ENCODE measurements at regions not wholly inside any gene's neighbourhood (a gene's known extent, or its start where the extent isn't known, plus 50 kb on each side); places are given as distances from the start of the nearest gene placed in this dataset.

GRCh38 chr12:19965196-19966038, 402.9 kb upstream of the PDE3A start:
- TF ChIP-seq TCF12 (IDR thresholded peaks at IDR 0.05; ENCODE audit: low read depth) = no peak
- TF ChIP-seq ZBTB7A (IDR thresholded peaks at IDR 0.05; ENCODE audit: low read depth) = no peak
- TF ChIP-seq EGR1 (IDR thresholded peaks at IDR 0.05) = no peak
- no peak for TF ChIP-seq CREB1 (IDR thresholded peaks at IDR 0.05; ENCODE audit: low read depth)
- TF ChIP-seq TAF1 (IDR thresholded peaks at IDR 0.05; ENCODE audit: low read depth) = no peak
- no peak for TF ChIP-seq CEBPB (IDR thresholded peaks at IDR 0.05)
- no peak for TF ChIP-seq MAX (IDR thresholded peaks at IDR 0.05)
- no peak for TF ChIP-seq TEAD4 (IDR thresholded peaks at IDR 0.05)
- TF ChIP-seq USF1 (IDR thresholded peaks at IDR 0.05) = no peak
- TF ChIP-seq FOXM1 (IDR thresholded peaks at IDR 0.05; ENCODE audit: borderline replicate concordance, low read depth) = no peak
- no peak for TF ChIP-seq YY1 (IDR thresholded peaks at IDR 0.05; ENCODE audit: low read depth)
- TF ChIP-seq NFIC (IDR thresholded peaks at IDR 0.05) = no peak
- no peak for TF ChIP-seq RAD21 (IDR thresholded peaks at IDR 0.05; ENCODE audit: low read depth)
- no peak for TF ChIP-seq REST (IDR thresholded peaks at IDR 0.05; ENCODE audit: low read depth)
- TF ChIP-seq EP300 (IDR thresholded peaks at IDR 0.05; ENCODE audit: borderline replicate concordance) = no peak

- TF ChIP-seq REST (IDR thresholded peaks at IDR 0.05; ENCODE audit: low read depth) = no peak
- peak; percentile 30; the same call in 1 of the 2 replicates for TF ChIP-seq USF1 (IDR thresholded peaks at IDR 0.05)
These were observed 401.3 kb upstream of the PDE3A start for GRCh38 chr12:19967001-19967400.

- TF ChIP-seq REST (IDR thresholded peaks at IDR 0.05; ENCODE audit: low read depth) (no peak), EGR1 (IDR thresholded peaks at IDR 0.05) (no peak), RAD21 (IDR thresholded peaks at IDR 0.05; ENCODE audit: low read depth) (no peak), NFIC (IDR thresholded peaks at IDR 0.05) (0 out of 2 replicates have a peak, but pooled peaks have one; percentile 5)
These were observed 400.9 kb upstream of the PDE3A start for GRCh38 chr12:19967431-19967830.

- TF ChIP-seq FOXM1 (IDR thresholded peaks at IDR 0.05; ENCODE audit: borderline replicate concordance, low read depth) (no peak), RAD21 (IDR thresholded peaks at IDR 0.05; ENCODE audit: low read depth) (no peak), USF1 (IDR thresholded peaks at IDR 0.05) (no peak), EGR1 (IDR thresholded peaks at IDR 0.05) (no peak), TEAD4 (IDR thresholded peaks at IDR 0.05) (no peak), CREB1 (IDR thresholded peaks at IDR 0.05; ENCODE audit: low read depth) (no peak), EP300 (IDR thresholded peaks at IDR 0.05; ENCODE audit: borderline replicate concordance) (no peak), NFIC (IDR thresholded peaks at IDR 0.05) (no peak), TCF12 (IDR thresholded peaks at IDR 0.05; ENCODE audit: low read depth) (no peak)
These were observed 398.2 kb upstream of the PDE3A start for GRCh38 chr12:19970116-19970515.
